ENCODE measurements at regions not wholly inside any gene's neighbourhood (a gene's known extent, or its start where the extent isn't known, plus 50 kb on each side); places are given as distances from the start of the nearest gene placed in this dataset.

DNA sequence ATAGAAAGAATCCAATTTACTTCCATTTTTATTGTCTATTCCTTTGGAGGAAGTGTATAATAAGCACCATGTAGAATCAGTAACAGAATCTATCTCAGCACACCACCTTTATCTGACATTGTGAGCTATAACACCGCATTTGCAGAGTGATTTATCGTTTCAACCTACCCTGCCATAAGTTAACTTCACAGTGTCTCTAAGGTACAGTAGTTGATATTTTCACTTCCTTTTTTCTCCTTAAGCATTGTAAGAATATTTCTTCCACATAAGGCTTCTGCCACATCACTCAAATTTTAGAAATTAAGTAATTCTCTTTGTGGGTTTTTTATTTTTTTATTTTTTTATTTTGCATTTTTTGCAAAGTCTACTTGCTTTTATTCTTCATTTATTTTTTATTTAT is 107.1 kb downstream of the TMX3 start:
- TF ChIP-seq, protein P1, sequence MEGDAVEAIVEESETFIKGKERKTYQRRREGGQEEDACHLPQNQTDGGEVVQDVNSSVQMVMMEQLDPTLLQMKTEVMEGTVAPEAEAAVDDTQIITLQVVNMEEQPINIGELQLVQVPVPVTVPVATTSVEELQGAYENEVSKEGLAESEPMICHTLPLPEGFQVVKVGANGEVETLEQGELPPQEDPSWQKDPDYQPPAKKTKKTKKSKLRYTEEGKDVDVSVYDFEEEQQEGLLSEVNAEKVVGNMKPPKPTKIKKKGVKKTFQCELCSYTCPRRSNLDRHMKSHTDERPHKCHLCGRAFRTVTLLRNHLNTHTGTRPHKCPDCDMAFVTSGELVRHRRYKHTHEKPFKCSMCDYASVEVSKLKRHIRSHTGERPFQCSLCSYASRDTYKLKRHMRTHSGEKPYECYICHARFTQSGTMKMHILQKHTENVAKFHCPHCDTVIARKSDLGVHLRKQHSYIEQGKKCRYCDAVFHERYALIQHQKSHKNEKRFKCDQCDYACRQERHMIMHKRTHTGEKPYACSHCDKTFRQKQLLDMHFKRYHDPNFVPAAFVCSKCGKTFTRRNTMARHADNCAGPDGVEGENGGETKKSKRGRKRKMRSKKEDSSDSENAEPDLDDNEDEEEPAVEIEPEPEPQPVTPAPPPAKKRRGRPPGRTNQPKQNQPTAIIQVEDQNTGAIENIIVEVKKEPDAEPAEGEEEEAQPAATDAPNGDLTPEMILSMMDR (IDR thresholded peaks at IDR 0.05; ENCODE audit: low read length): no peak
- TF ChIP-seq EZH2 (IDR thresholded peaks at IDR 0.05; ENCODE audit: borderline replicate concordance, low read length): no peak

All from OCI-LY1 (cell line).